HCT116 (cell line): ENCODE measurements at regions not wholly inside any gene's neighbourhood (a gene's known extent, or its start where the extent isn't known, plus 50 kb on each side); places are given as distances from the start of the nearest gene placed in this dataset.
"Not testable (repeated sequence)": the region's sequence is repeated elsewhere in the genome, so short reads cannot be mapped to it uniquely, and the experiment has no call there.

Experiments
- ATAC-seq: fragments of 200-7000 bp; cut with Tn5 transposase; 2 replicates; pipeline ENCODE4 v1.9.1; 2020; ENCODE audit warnings: mild to moderate bottlenecking, moderate library complexity
- BruUV-seq: library from RNA; stranded (reverse); fragments of 400-500 nt; replicated peaks from 2 replicates; lab custom pipeline; 2021; lab: Mats Ljungman, UMichigan
- CTCF ChIA-PET: fragments of 300-600 bp; sonication (Branson Sonifier 250); formaldehyde crosslinking; loops from one replicate; lab custom pipeline; 2021; ENCODE audit warnings: antibody characterized with exemption; lab: Charles Lee
- POLR2A ChIA-PET: fragments of 300-600, 350-600 bp; sonication (Branson Sonifier 250); formaldehyde crosslinking; loops from one replicate; lab custom pipeline; 2021; ENCODE audit warnings: antibody characterized with exemption; lab: Charles Lee
- RAD21 ChIA-PET, 2 experiments: fragments of 300-600 bp; sonication (Branson Sonifier 250); formaldehyde crosslinking; loops; one replicate each; lab custom pipeline; 2023; ENCODE audit warnings: low total read pairs in 2 of 2; ENCODE audit not compliant: uncharacterized antibody in 2 of 2, unreplicated experiment in 2 of 2, low non-redundant PET in 1 of 2; lab: Charles Lee
- DNase-seq: peaks from one replicate; pipeline ENCODE4 v3.0.0-alpha.2; 2010; ENCODE audit warnings: low read depth, low spot score
- H2AFZ ChIP-seq: fragments of 200-600 bp; shearing (Covaris generic), sonication (generic); 2 replicates; pipeline ENCODE4 v1.6.1; 2017; ENCODE audit warnings: low read depth, mixed run types, mixed read lengths, antibody characterized with exemption, low read length; ENCODE audit not compliant: poor library complexity, severe bottlenecking
- H3K27ac ChIP-seq: 2 replicates; pipeline ENCODE4 v1.5.1; 2012; ENCODE audit warnings: low read depth, low read length
- H3K27me3 ChIP-seq: fragments of 200-600 bp; sonication (generic); 2 replicates; pipeline ENCODE4 v1.6.1; 2016; ENCODE audit warnings: mixed run types, low read length, mixed read lengths; ENCODE audit not compliant: insufficient read depth
- H3K36me3 ChIP-seq, 2 experiments: fragments of 200-500 bp in 1 of 2; fragments of 200-600 bp in 1 of 2; sonication (Bioruptor generic) in 1 of 2; sonication (generic) in 1 of 2; 2 replicates each; pipeline versions ENCODE4 v1.5.1 to v1.6.1; 2014 to 2016; ENCODE audit warnings: low read length in 2 of 2, inconsistent platforms in 1 of 2, mixed read lengths in 1 of 2, mixed run types in 1 of 2; ENCODE audit not compliant: insufficient read depth in 2 of 2, control insufficient read depth in 1 of 2
- H3K4me1 ChIP-seq, 2 experiments: fragments of 200-600 bp in 1 of 2; sonication (generic) in 1 of 2; 2 replicates each; pipeline versions ENCODE4 v1.5.1 to v1.6.1; 2012 to 2017; ENCODE audit warnings: low read length in 2 of 2, inconsistent platforms in 1 of 2, mild to moderate bottlenecking in 1 of 2, mixed read lengths in 1 of 2, mixed run types in 1 of 2, moderate library complexity in 1 of 2; ENCODE audit not compliant: insufficient read depth in 2 of 2, control insufficient read depth in 1 of 2
- H3K4me2 ChIP-seq: fragments of 200-600 bp; sonication (generic); 2 replicates; pipeline ENCODE4 v1.6.1; 2017; ENCODE audit warnings: mixed run types, low read length, mixed read lengths
- H3K4me3 ChIP-seq, 2 experiments: fragments of 200-600 bp in 1 of 2; sonication (generic) in 1 of 2; replicated peaks in 1 of 2; 2 replicates each; pipeline ENCODE4 v1.5.1; 2011 to 2016; ENCODE audit warnings: low read length in 2 of 2, control low read depth in 1 of 2, low read depth in 1 of 2, mild to moderate bottlenecking in 1 of 2, mixed read lengths in 1 of 2, mixed run types in 1 of 2
- H3K79me2 ChIP-seq: fragments of 200-600 bp; sonication (generic); 2 replicates; pipeline ENCODE4 v1.6.1; 2017; ENCODE audit warnings: mild to moderate bottlenecking, mixed run types, low read length, moderate library complexity, mixed read lengths; ENCODE audit not compliant: insufficient read depth
- H3K9ac ChIP-seq: fragments of 200-600 bp; sonication (generic); 2 replicates; pipeline ENCODE4 v1.6.1; 2016; ENCODE audit warnings: low read length, mixed read lengths
- H3K9me2 ChIP-seq: fragments of 200-600 bp; sonication (generic), shearing (Covaris generic); 2 replicates; pipeline ENCODE4 v1.6.1; 2017; ENCODE audit warnings: mixed run types, mild to moderate bottlenecking, moderate library complexity; ENCODE audit not compliant: insufficient read depth
- H3K9me3 ChIP-seq, 2 experiments: fragments of 200-500 bp in 1 of 2; fragments of 200-600 bp in 1 of 2; sonication (Bioruptor generic) in 1 of 2; sonication (generic) in 1 of 2; 2 replicates each; pipeline ENCODE4 v1.6.1; 2014 to 2017; ENCODE audit warnings: low read length in 2 of 2, mixed read lengths in 2 of 2, inconsistent platforms in 1 of 2, low read depth in 1 of 2, mild to moderate bottlenecking in 1 of 2, mixed run types in 1 of 2, moderate library complexity in 1 of 2; ENCODE audit not compliant: control insufficient read depth in 1 of 2, insufficient read depth in 1 of 2
- H4K20me1 ChIP-seq: fragments of 200-600 bp; sonication (generic), shearing (Covaris generic); 2 replicates; pipeline ENCODE4 v1.6.1; 2017; ENCODE audit warnings: mixed run types, mild to moderate bottlenecking, moderate library complexity; ENCODE audit not compliant: insufficient read depth
- CBX3 ChIP-seq: IDR thresholded peaks from 2 replicates; pipeline ENCODE4 v1.6.1; 2012; ENCODE audit warnings: low read depth
- CTCF ChIP-seq, 3 experiments: fragments of 200-600 bp in 1 of 3; sonication (generic) in 1 of 3; IDR thresholded peaks in 2 of 3; conservative IDR thresholded peaks in 1 of 3; 2 replicates each; pipeline ENCODE4 v1.5.1; 2012 to 2017; ENCODE audit warnings: low read depth in 2 of 3, low read length in 2 of 3, antibody characterized with exemption in 1 of 3, borderline replicate concordance in 1 of 3, control low read depth in 1 of 3, mild to moderate bottlenecking in 1 of 3, mixed read lengths in 1 of 3, mixed run types in 1 of 3, moderate library complexity in 1 of 3; ENCODE audit not compliant: insufficient read depth in 1 of 3
- EGR1 ChIP-seq: IDR thresholded peaks from 2 replicates; pipeline ENCODE4 v1.6.1; 2012; ENCODE audit warnings: low read depth
- EZH2phosphoT487 ChIP-seq: fragments of 200-600 bp; IDR thresholded peaks from 2 replicates; pipeline ENCODE4 v1.6.1; 2018; ENCODE audit warnings: antibody characterized with exemption, borderline replicate concordance
- MAX ChIP-seq: IDR thresholded peaks from 2 replicates; pipeline ENCODE4 v1.6.1; 2012
- TCF7L2 ChIP-seq: IDR thresholded peaks from 2 replicates; pipeline ENCODE4 v1.7.0; 2011; ENCODE audit warnings: borderline replicate concordance, inconsistent platforms; ENCODE audit not compliant: insufficient read depth, insufficient read length; ENCODE audit errors: extremely low read depth
- intact Hi-C: fragments of 100-400 bp; cut with micrococcal nuclease; formaldehyde crosslinking; loops from 2 replicates; pipeline ENCODE4 v1.10.0; 2022
- TF ChIP-seq, protein P1 (sequence below): IDR thresholded peaks from 2 replicates; pipeline ENCODE4 v1.6.1; 2012; ENCODE audit warnings: low read depth

- no peaks in the 10 kb centered on the region for H3K4me1 ChIP-seq
- CTCF ChIA-PET, result no interaction called here
- no TSS peak for BruUV-seq
Observed at GRCh38 chr12:47433876-47434275, 272.0 kb downstream of the RPAP3 start.

DNA sequence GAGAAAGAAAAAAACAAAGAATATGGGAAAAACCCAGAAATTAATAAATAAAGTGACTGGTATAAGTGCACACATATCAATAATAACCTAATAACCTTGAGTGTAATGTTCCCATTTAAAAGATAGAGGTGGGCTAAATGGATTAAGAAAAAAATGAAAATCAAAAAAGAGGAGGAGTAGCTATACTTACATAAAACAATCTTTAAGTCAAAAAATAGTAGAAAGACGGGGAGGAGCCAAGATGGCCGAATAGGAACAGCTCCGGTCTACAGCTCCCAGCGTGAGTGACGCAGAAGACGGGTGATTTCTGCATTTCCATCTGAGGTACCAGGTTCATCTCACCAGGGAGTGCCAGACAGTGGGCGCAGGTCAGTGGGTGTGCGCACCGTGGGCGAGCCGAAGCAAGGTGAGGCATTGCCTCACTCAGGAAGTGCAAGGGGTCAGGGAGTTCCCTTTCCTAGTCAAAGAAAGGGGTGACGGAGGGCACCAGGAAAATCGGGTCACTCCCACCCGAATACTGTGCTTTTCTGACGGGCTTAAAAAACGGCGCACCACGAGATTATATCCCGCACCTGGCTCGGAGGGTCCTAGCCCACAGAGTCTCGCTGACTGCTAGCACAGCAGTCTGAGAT, 279.0 kb downstream of the RPAP3 start:
- H3K9ac ChIP-seq, H3K4me3 ChIP-seq, H3K79me2 ChIP-seq, CTCF ChIA-PET, H2AFZ ChIP-seq, H3K36me3 ChIP-seq, H3K9me2 ChIP-seq, H3K27ac ChIP-seq, ATAC-seq, RAD21 ChIA-PET, H4K20me1 ChIP-seq, POLR2A ChIA-PET, intact Hi-C loops, H3K27me3 ChIP-seq, DNase-seq, H3K4me1 ChIP-seq, H3K4me2 ChIP-seq, BruUV-seq, H3K9me3 ChIP-seq: not testable (repeated sequence)

More at GRCh38 chr12:47433876-47434275, 272.0 kb downstream of the RPAP3 start:
- TF ChIP-seq MAX, result no peak
- TF ChIP-seq CBX3, result no peak
- TF ChIP-seq CTCF (IDR thresholded peaks at IDR 0.05 in 2 of 3, conservative IDR thresholded peaks at IDR 0.05 in 1 of 3; ENCODE audit: borderline replicate concordance in 1 of 3, insufficient read depth in 1 of 3, low read depth in 2 of 3, low read length in 2 of 3), result no peak
- TF ChIP-seq, protein P1, sequence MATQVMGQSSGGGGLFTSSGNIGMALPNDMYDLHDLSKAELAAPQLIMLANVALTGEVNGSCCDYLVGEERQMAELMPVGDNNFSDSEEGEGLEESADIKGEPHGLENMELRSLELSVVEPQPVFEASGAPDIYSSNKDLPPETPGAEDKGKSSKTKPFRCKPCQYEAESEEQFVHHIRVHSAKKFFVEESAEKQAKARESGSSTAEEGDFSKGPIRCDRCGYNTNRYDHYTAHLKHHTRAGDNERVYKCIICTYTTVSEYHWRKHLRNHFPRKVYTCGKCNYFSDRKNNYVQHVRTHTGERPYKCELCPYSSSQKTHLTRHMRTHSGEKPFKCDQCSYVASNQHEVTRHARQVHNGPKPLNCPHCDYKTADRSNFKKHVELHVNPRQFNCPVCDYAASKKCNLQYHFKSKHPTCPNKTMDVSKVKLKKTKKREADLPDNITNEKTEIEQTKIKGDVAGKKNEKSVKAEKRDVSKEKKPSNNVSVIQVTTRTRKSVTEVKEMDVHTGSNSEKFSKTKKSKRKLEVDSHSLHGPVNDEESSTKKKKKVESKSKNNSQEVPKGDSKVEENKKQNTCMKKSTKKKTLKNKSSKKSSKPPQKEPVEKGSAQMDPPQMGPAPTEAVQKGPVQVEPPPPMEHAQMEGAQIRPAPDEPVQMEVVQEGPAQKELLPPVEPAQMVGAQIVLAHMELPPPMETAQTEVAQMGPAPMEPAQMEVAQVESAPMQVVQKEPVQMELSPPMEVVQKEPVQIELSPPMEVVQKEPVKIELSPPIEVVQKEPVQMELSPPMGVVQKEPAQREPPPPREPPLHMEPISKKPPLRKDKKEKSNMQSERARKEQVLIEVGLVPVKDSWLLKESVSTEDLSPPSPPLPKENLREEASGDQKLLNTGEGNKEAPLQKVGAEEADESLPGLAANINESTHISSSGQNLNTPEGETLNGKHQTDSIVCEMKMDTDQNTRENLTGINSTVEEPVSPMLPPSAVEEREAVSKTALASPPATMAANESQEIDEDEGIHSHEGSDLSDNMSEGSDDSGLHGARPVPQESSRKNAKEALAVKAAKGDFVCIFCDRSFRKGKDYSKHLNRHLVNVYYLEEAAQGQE, result no peak
- no peak for TF ChIP-seq TCF7L2
- no peak for TF ChIP-seq EZH2phosphoT487
- TF ChIP-seq EGR1, result no peak
- POLR2A ChIA-PET, result no interaction called here
- RAD21 ChIA-PET, result no interaction called here
- ATAC-seq (no peak), DNase-seq (no peak)
- H3K36me3 ChIP-seq, result no peaks in the 10 kb centered on the region
- H3K4me2 ChIP-seq, result no peak overlapping the region
- H4K20me1 ChIP-seq, result no peaks in the 10 kb centered on the region
- H3K27me3 ChIP-seq, result no peaks in the 10 kb centered on the region
- no peaks in the 10 kb centered on the region for H3K79me2 ChIP-seq
- H3K4me3 ChIP-seq, result no peak overlapping the region
- H3K9ac ChIP-seq, result no peak overlapping the region
- intact Hi-C loops, result no loop called here
- H3K27ac ChIP-seq, result no peak overlapping the region
- H2AFZ ChIP-seq, result no peak overlapping the region
- H3K9me3 ChIP-seq, result 0 out of 4 replicates have a peak, but pooled peaks cover 0 to 5% of the 10 kb centered on the region in 2 experiments
- no peaks in the 10 kb centered on the region for H3K9me2 ChIP-seq
